Fibroblast of villous mesenchyme (primary cell): ENCODE measurements at regions not wholly inside any gene's neighbourhood (a gene's known extent, or its start where the extent isn't known, plus 50 kb on each side); places are given as distances from the start of the nearest gene placed in this dataset.

Experiments used
- DNase-seq: peaks from one replicate; pipeline ENCODE4 v3.0.0-alpha.2; 2010; ENCODE audit warnings: low read depth
- H3K4me3 ChIP-seq: 2 replicates; pipeline ENCODE4 v1.5.1; 2011; ENCODE audit warnings: low read depth, mild to moderate bottlenecking, low read length
- TF ChIP-seq, protein P1 (sequence below): IDR thresholded peaks from 2 replicates; pipeline ENCODE4 v1.5.1; 2012; ENCODE audit warnings: low read depth, mild to moderate bottlenecking, low read length; ENCODE audit not compliant: insufficient read depth

GRCh38 chr22:44395118-44396005 is 82.6 kb upstream of the SHISAL1 start:
- no peak for DNase-seq
- H3K4me3 ChIP-seq, result no peak overlapping the region
- TF ChIP-seq, protein P1, sequence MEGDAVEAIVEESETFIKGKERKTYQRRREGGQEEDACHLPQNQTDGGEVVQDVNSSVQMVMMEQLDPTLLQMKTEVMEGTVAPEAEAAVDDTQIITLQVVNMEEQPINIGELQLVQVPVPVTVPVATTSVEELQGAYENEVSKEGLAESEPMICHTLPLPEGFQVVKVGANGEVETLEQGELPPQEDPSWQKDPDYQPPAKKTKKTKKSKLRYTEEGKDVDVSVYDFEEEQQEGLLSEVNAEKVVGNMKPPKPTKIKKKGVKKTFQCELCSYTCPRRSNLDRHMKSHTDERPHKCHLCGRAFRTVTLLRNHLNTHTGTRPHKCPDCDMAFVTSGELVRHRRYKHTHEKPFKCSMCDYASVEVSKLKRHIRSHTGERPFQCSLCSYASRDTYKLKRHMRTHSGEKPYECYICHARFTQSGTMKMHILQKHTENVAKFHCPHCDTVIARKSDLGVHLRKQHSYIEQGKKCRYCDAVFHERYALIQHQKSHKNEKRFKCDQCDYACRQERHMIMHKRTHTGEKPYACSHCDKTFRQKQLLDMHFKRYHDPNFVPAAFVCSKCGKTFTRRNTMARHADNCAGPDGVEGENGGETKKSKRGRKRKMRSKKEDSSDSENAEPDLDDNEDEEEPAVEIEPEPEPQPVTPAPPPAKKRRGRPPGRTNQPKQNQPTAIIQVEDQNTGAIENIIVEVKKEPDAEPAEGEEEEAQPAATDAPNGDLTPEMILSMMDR, result no peak

DNA sequence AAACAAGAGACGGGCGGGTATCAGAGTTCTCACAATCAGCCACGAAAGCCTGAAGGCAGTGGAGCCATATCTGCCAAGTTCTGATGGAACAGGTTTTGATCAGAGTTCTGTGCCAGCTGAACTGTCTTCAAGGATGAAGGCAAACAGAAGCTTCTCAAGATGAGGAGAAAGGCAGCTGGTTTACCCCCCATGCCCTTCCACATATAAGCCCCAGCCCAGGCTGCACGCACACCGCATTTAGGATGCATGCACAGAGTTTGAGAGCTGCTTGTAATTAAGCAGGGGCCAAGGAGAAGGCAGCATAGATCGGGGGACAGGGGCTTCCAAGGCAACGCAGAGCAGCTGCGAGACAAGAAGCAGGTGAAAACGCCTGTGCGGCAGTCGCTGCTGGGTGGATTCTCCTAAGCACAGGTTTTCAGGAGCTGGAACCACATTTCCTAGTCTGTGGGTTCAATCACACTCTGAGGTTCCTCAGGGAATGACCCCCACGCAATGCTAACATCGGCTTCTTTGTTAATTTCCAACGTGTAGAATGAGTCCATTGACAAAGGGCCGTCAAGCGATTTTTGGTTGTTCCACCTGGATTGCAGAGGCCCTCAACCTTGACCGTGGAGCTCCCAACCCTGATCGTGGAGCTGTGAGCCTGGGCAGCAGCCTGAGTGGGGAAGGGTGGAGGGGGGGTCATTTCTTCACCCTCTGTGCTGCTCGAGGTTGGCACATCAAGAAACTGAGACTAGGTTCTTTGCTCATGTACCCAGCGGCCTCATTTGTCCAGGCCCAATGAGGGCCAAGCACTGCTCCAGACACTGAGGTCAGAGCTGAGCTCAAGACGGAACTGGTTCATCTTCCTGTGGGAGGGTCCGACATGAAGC is 81.7 kb upstream of the SHISAL1 start:
- DNase-seq, result no peak
- TF ChIP-seq, protein P1, result no peak
- no peak overlapping the region for H3K4me3 ChIP-seq

GRCh38 chr22:44393066-44393465 is 80.3 kb upstream of the SHISAL1 start:
- no peak overlapping the region for H3K4me3 ChIP-seq
- TF ChIP-seq, protein P1, result no peak
- no peak for DNase-seq

- no peak overlapping the region for H3K4me3 ChIP-seq
- no peak for DNase-seq
- TF ChIP-seq, protein P1, result no peak
Observed at GRCh38 chr22:44392446-44392921, 79.7 kb upstream of the SHISAL1 start.

GRCh38 chr22:44391481-44392445 is 79.0 kb upstream of the SHISAL1 start:
- TF ChIP-seq, protein P1, result no peak
- H3K4me3 ChIP-seq, result no peak overlapping the region
- no peak for DNase-seq

DNA sequence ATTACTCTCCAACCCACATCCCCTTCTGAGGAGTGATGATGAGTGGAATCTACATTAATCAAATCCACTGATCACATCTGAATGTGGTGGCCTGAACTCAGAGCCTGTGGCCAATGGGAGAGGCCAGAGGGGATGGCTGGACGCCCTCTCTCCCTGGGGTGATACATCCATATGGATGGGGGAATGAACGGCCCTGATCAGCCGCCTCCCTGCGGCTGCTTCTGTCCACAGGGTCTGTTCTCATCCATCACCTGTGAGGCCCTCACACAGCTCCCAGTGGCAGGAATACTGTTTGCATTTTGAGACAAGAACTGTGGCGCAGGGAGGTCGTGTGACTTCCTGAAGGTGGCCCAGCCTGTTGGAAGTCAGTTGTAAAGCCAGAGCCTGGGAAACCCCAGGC is 78.3 kb upstream of the SHISAL1 start:
- TF ChIP-seq, protein P1, result no peak
- no peak for DNase-seq
- no peak overlapping the region for H3K4me3 ChIP-seq
